ENCODE measurements at regions not wholly inside any gene's neighbourhood (a gene's known extent, or its start where the extent isn't known, plus 50 kb on each side); places are given as distances from the start of the nearest gene placed in this dataset.

DNA sequence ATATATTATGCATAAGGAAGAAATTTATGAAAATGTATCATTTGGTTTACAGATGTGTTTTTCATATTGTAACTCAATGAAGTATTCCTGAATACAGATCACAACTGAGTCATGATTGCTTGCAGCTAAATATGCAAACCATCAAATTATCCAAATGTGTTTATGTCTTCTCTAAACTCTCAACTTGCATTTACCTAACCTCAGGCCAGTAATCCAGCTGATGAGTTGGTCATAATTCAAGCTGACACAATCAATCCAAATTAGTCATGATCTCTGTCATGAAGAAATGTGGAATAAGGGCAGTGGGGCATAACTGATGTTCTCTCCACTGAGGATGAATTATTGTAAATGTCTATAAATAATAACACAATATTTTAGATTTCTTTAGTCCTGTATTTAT lies 104.8 kb upstream of the CNTN1 start:
- intact Hi-C loops (cut with micrococcal nuclease): no loop called here
- no peak overlapping the region for H3K4me3 Mint-ChIP-seq (ENCODE audit: low read depth)

DNA sequence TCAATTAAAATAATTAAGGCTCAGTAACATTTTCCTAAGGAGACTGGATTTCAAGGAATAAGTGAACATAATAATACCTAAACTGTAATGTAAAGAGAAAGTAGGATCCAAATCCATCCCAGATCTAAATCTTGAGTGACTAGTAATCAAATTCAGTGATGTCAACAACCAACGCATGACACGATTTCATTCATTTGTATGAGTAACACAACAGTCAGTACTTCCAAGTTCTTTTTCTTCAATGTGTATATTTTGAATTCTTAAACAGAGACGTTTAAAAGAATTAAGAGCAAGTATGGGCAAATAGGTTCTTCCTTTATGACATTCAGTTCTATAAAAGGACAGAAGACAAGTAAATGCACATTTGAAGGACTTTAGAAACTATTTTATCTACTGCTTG lies 104.3 kb upstream of the CNTN1 start:
- no peaks in the 10 kb centered on the region for H3K27me3 Mint-ChIP-seq (ENCODE audit: low read depth)
- peaks cover 23% of the 10 kb centered on the region for H3K9me3 Mint-ChIP-seq
- no peaks in the 10 kb centered on the region for H3K36me3 Mint-ChIP-seq (ENCODE audit: low read depth)
- no peak for DNase-seq (ENCODE audit: low spot score)
- H3K27ac Mint-ChIP-seq: no peak overlapping the region
- no peaks in the 10 kb centered on the region for H3K4me1 Mint-ChIP-seq (ENCODE audit: low read depth)
- no peak overlapping the region for H3K4me3 Mint-ChIP-seq (ENCODE audit: low read depth)
- intact Hi-C loops (cut with micrococcal nuclease): no loop called here

More for the DNA sequence above, 104.8 kb upstream of the CNTN1 start:
- no peak for DNase-seq (ENCODE audit: low spot score)
- Mint-ChIP-seq H3K9me3 (peaks cover 27% of the 10 kb centered on the region), H3K27ac (no peak overlapping the region), H3K4me1 (ENCODE audit: low read depth) (no peaks in the 10 kb centered on the region), H3K27me3 (ENCODE audit: low read depth) (no peaks in the 10 kb centered on the region), H3K36me3 (ENCODE audit: low read depth) (no peaks in the 10 kb centered on the region)

DNA sequence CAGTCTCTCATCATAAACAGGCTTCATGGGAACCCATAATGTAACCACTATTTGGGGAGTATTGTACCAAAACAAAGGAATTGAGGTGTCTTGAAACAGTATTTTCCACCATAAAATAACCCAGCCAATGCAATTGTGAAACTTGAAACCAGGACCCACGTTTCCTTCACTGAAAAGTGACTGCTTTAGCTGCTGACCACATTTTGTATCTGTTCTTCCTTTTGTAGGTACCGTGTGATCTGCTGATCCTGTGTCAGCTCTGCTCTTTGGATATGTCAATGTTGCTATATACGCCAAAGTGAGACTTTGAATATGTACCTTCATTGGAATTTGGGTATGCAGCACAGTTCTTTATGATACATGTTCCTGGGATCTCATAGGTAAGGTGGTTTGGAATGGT lies 95.1 kb upstream of the CNTN1 start:
- intact Hi-C loops (cut with micrococcal nuclease): no loop called here
- no peaks in the 10 kb centered on the region for H3K27me3 Mint-ChIP-seq (ENCODE audit: low read depth)
- H3K4me1 Mint-ChIP-seq (ENCODE audit: low read depth): no peaks in the 10 kb centered on the region
- H3K4me3 Mint-ChIP-seq (ENCODE audit: low read depth): no peak overlapping the region
- H3K36me3 Mint-ChIP-seq (ENCODE audit: low read depth): no peaks in the 10 kb centered on the region
- no peak overlapping the region for H3K27ac Mint-ChIP-seq
- peaks cover 4% of the 10 kb centered on the region for H3K9me3 Mint-ChIP-seq
- no peak for DNase-seq (ENCODE audit: low spot score)

DNA sequence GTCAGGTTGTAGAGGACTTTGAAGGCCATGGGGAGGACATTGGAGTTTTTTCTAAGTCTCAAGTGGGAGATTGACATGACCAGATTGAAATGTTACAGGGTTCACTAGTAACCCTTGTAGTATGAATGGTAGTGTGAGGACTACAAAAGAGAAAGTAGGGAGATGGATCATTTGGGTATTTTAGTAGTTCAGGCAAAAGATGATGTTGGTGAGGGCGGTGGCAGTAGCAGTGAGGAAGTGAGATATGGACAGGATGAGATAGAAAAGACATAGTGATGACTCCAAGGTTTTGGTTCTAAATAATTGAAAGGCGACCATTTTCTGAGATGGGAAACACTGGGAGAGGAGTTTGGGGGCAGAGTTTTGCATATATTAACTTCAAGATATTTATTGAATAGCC lies 94.2 kb upstream of the CNTN1 start:
- no peak overlapping the region for H3K27ac Mint-ChIP-seq
- H3K4me1 Mint-ChIP-seq (ENCODE audit: low read depth): no peaks in the 10 kb centered on the region
- no peak overlapping the region for H3K4me3 Mint-ChIP-seq (ENCODE audit: low read depth)
- H3K36me3 Mint-ChIP-seq (ENCODE audit: low read depth): no peaks in the 10 kb centered on the region
- no peak for DNase-seq (ENCODE audit: low spot score)
- H3K9me3 Mint-ChIP-seq: peaks cover 4% of the 10 kb centered on the region
- H3K27me3 Mint-ChIP-seq (ENCODE audit: low read depth): no peaks in the 10 kb centered on the region
- intact Hi-C loops (cut with micrococcal nuclease): no loop called here

DNA sequence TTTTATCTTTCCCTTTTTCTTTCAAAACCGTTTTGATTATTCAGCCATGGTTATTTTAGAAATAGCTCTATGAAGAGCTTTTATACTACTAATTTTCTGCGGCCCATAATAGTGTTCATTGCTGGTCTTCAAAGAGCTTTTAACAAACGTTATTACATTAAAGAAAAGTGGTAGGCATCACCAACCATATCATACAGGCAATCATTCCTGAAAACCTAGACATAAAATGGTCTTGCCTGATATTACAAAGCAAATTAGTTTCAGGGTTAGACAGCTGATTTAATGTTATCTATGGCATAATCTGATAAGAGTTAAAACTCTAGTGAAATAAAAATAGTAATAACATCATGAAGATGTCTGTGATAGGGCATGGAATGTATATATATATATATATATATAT lies 89.7 kb upstream of the CNTN1 start:
- Mint-ChIP-seq H3K27ac (no peak overlapping the region), H3K4me1 (ENCODE audit: low read depth) (no peaks in the 10 kb centered on the region), H3K36me3 (ENCODE audit: low read depth) (no peaks in the 10 kb centered on the region), H3K4me3 (ENCODE audit: low read depth) (no peak overlapping the region), H3K9me3 (no peaks in the 10 kb centered on the region), H3K27me3 (ENCODE audit: low read depth) (no peaks in the 10 kb centered on the region)
- intact Hi-C loops (cut with micrococcal nuclease): no loop called here
- DNase-seq (ENCODE audit: low spot score): no peak

DNA sequence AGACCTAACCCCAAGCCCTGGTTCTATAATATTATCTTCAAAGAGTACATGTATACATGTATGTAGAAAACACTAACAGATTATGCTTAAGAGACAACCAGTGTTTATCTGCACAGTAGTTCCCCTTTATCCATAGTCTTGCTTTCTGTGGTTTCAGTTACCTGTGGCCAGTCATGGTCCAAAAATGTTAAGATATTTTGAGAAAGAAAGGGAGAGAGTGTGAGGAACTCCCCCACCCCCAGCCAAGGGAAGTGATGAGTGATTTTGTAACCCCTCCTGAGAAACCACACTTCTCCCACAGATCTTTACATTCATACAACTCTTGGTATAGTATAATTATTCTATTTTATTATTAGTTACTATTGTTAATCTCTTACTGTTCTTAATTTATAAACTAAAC lies 77.3 kb upstream of the CNTN1 start:
- intact Hi-C loops (cut with micrococcal nuclease): no loop called here
- Mint-ChIP-seq H3K27ac (no peak overlapping the region), H3K4me1 (ENCODE audit: low read depth) (peaks cover 4% of the 10 kb centered on the region), H3K27me3 (ENCODE audit: low read depth) (no peaks in the 10 kb centered on the region), H3K36me3 (ENCODE audit: low read depth) (no peaks in the 10 kb centered on the region), H3K4me3 (ENCODE audit: low read depth) (no peak overlapping the region), H3K9me3 (peaks cover 2% of the 10 kb centered on the region)
- DNase-seq (ENCODE audit: low spot score): no peak

DNA sequence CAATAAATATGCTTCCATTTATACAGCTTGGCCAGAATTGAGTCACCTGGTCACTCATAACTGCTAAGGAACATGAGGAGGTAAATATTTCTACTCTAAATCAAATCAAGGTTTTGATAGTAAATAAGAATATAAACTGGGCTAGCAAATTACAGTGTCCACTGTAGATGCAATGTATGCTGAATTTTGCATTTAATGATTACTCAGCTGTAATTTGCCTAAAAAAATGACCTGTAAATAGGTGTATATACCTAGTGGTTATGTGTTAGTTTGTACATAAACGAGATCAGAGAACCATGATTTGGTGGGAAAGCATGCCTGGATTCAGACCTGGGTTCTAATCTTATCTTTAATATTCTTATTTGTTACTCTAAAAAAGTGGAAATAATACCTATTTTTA lies 76.6 kb upstream of the CNTN1 start:
- H3K4me1 Mint-ChIP-seq (ENCODE audit: low read depth): peaks cover 4% of the 10 kb centered on the region
- no peaks in the 10 kb centered on the region for H3K9me3 Mint-ChIP-seq
- no peak overlapping the region for H3K4me3 Mint-ChIP-seq (ENCODE audit: low read depth)
- H3K27me3 Mint-ChIP-seq (ENCODE audit: low read depth): no peaks in the 10 kb centered on the region
- DNase-seq (ENCODE audit: low spot score): no peak
- no peak overlapping the region for H3K27ac Mint-ChIP-seq
- intact Hi-C loops (cut with micrococcal nuclease): no loop called here
- H3K36me3 Mint-ChIP-seq (ENCODE audit: low read depth): no peaks in the 10 kb centered on the region

DNA sequence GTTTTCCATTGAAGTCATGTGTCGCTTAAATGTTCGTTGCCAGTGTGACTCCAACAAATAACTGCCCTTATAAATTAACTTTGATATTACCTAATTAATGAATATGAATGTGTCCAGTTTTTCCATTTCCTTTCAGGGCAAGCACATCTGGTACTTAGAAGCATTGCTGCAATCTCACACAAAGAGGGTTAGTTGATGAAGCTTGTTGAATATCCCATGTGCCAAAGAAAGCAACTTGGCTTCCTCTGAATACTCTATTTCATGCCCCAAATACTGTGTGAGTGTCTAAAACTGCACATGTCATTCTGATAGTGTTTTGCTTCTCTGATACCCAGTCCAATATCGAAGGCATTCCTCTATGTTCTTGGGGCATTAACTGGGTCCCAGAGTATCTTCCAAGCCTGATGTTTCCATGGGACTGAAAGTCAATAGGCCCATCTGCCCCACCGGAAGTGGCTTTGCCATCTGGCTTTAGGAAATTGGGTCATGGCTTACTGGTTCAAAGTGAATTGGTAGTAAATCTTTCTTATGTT lies 75.8 kb upstream of the CNTN1 start:
- Mint-ChIP-seq H3K4me1 (ENCODE audit: low read depth) (peaks cover 4% of the 10 kb centered on the region), H3K27ac (no peak overlapping the region), H3K36me3 (ENCODE audit: low read depth) (no peaks in the 10 kb centered on the region), H3K9me3 (no peaks in the 10 kb centered on the region), H3K4me3 (ENCODE audit: low read depth) (no peak overlapping the region), H3K27me3 (ENCODE audit: low read depth) (no peaks in the 10 kb centered on the region)
- intact Hi-C loops (cut with micrococcal nuclease): no loop called here
- DNase-seq (ENCODE audit: low spot score): no peak

DNA sequence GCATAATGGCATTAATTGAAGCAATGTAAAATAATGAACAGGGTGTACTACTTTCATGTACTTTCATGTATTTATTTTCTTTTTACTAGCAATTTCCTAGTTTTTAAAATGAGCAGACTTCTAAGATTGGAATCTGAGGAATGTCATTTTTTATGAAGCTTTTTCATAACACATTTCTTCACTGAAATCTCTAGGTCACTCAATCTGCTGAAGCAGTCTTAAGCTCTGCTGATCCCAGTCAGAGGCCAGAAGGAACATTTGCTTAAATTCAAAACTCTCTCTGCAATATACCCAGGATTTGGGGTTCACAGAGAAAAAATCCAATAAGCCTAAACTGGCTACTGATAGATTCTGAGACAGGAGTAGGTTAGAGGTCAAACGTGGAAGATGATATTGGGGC lies 73.6 kb upstream of the CNTN1 start:
- Mint-ChIP-seq H3K27me3 (ENCODE audit: low read depth) (no peaks in the 10 kb centered on the region), H3K27ac (no peak overlapping the region), H3K4me3 (ENCODE audit: low read depth) (no peak overlapping the region), H3K4me1 (ENCODE audit: low read depth) (peaks cover 4% of the 10 kb centered on the region), H3K9me3 (no peaks in the 10 kb centered on the region), H3K36me3 (ENCODE audit: low read depth) (no peaks in the 10 kb centered on the region)
- no peak for DNase-seq (ENCODE audit: low spot score)
- intact Hi-C loops (cut with micrococcal nuclease): no loop called here

DNA sequence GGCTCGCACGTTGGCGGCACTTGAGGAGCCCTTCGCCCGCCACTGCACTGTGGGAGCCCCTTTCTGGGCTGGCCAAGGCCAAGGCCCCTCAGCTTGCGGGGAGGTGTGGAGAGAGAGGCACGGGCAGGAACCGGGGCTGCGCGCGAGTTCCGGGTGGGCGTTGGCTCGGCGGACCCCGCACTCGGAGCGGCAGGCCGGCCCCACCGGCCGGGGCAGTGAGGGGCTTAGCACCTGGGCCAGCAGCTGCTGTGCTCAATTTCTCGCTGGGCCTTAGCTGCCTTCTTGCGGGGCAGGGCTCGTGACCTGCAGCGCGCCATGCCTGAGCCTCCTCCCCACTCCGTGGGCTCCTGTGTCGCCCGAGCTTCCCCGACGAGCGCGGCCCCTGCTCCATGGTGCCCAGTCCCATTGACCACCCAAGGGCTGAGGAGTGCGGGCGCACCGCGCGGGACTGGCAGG lies 71.6 kb upstream of the CNTN1 start:
- Mint-ChIP-seq H3K4me3 (ENCODE audit: low read depth) (no peak overlapping the region), H3K9me3 (no peaks in the 10 kb centered on the region), H3K4me1 (ENCODE audit: low read depth) (no peaks in the 10 kb centered on the region), H3K27ac (no peak overlapping the region), H3K36me3 (ENCODE audit: low read depth) (no peaks in the 10 kb centered on the region), H3K27me3 (ENCODE audit: low read depth) (no peaks in the 10 kb centered on the region)
- intact Hi-C loops (cut with micrococcal nuclease): no loop called here
- DNase-seq (ENCODE audit: low spot score): no peak

DNA sequence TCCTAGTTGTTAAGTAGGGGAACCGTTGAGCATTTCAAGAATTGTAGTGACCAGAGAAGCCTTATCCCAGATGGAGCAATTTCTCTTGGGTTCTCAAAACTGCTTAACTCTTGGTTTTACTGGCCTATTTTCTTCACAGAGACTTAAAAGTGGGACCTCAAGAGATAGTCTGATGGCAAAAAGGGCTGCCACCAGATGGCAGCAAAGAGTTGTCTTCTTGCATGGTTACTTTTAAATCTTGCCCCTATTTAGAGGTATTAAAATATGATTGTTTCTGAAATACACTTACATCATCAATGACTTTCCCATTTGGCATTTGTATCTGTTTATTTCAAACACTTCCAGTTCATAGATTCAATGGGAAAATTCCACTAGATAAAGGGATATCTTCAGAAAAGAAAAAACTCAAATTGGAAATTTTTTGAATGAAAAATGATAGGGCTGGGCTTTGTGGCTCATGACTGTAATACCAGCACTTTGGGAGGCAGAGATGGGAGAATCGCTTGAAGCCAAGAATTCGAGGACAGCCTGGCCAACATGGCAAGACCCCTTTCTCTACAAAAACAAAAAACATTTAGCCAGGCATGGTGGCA lies 69.9 kb upstream of the CNTN1 start:
- intact Hi-C loops (cut with micrococcal nuclease): loop anchor here (1.0 kb wide), 1 partner anchor 299 kb away; no protein-coding TSS in a partner anchor
- Mint-ChIP-seq H3K27me3 (ENCODE audit: low read depth) (no peaks in the 10 kb centered on the region), H3K36me3 (ENCODE audit: low read depth) (no peaks in the 10 kb centered on the region), H3K27ac (no peak overlapping the region), H3K4me3 (ENCODE audit: low read depth) (no peak overlapping the region), H3K9me3 (no peaks in the 10 kb centered on the region), H3K4me1 (ENCODE audit: low read depth) (no peaks in the 10 kb centered on the region)
- no peak for DNase-seq (ENCODE audit: low spot score)

DNA sequence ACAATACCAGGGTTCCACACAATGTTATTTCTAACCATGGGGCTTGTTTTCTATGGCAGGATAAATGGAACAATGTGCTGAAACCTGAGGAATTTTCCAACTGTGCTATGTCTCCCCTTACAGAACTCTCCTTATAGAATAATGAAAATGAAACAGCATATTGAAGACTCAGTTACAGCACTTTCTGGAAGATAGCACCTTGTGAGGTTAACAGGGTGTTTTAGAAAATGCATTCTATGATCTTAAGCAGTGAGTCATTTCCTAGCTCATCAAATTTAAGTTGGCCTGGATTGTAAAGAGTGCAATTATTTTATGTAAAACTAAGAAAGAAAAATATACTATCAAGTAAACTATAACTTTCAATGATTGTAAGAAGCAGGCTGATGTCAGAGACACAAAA lies 60.1 kb upstream of the CNTN1 start:
- no peaks in the 10 kb centered on the region for H3K9me3 Mint-ChIP-seq
- no peak for DNase-seq (ENCODE audit: low spot score)
- no peaks in the 10 kb centered on the region for H3K4me1 Mint-ChIP-seq (ENCODE audit: low read depth)
- H3K27ac Mint-ChIP-seq: no peak overlapping the region
- H3K27me3 Mint-ChIP-seq (ENCODE audit: low read depth): no peaks in the 10 kb centered on the region
- intact Hi-C loops (cut with micrococcal nuclease): no loop called here
- H3K36me3 Mint-ChIP-seq (ENCODE audit: low read depth): no peaks in the 10 kb centered on the region
- no peak overlapping the region for H3K4me3 Mint-ChIP-seq (ENCODE audit: low read depth)

DNA sequence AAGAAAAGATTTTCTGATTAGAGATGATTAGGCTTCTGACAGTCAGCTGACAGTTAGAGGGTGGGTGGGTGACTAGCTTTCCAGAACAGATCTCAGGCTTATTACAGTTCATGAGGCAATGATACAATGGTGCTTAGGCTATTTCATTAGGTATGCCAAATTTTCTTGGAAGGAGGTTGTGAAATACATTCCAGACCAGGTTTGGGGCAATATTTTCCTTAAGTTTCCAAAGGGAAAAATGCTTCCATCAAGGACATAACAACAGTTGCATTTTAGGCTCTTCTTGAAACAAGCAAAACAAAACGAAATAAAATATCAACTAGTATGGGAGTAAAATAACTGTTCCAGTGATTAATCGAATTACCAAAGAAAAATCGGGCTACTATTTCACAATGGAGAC lies 59.3 kb upstream of the CNTN1 start:
- DNase-seq (ENCODE audit: low spot score): no peak
- no peak overlapping the region for H3K4me3 Mint-ChIP-seq (ENCODE audit: low read depth)
- intact Hi-C loops (cut with micrococcal nuclease): no loop called here
- H3K9me3 Mint-ChIP-seq: no peaks in the 10 kb centered on the region
- no peaks in the 10 kb centered on the region for H3K4me1 Mint-ChIP-seq (ENCODE audit: low read depth)
- H3K27me3 Mint-ChIP-seq (ENCODE audit: low read depth): no peaks in the 10 kb centered on the region
- H3K27ac Mint-ChIP-seq: no peak overlapping the region
- H3K36me3 Mint-ChIP-seq (ENCODE audit: low read depth): no peaks in the 10 kb centered on the region

All from activated T-helper 2 cell treated with anti-CD3 and anti-CD28 coated beads, Interferon-gamma antibody, Interleukin-2, Interleukin-4, amounts not matched to agents 10 μg/mL and 5 μg/mL and 100 μg/mL, durations not matched to agents 14 hours and 24 hours and 36 hours (primary cell).